ENCODE measurements at regions not wholly inside any gene's neighbourhood (a gene's known extent, or its start where the extent isn't known, plus 50 kb on each side); places are given as distances from the start of the nearest gene placed in this dataset.
A peak's percentile ranks its signal among the peaks of the same experiment; 100 is the strongest.

- Mint-ChIP-seq H3K4me1 (ENCODE audit: low read depth in 2 of 2) (peaks cover 50 to 55% of the 10 kb centered on the region in 2 donors), H3K27me3 (no peaks in the 10 kb centered on the region), H3K4me3 (no peak overlapping the region), H3K36me3 (peaks cover 14% of the 10 kb centered on the region), H3K27ac (peak overlapping the region in 1 of 2 donors; percentile 82), H3K9me3 (no peaks in the 10 kb centered on the region)
- DNase-seq (ENCODE audit: low spot score) (no peak), ATAC-seq (no peak)
Observed at GRCh38 chr7:131003634-131004033, 269.6 kb upstream of the KLF14 start.

GRCh38 chr7:131004371-131004770, 270.4 kb upstream of the KLF14 start:
- peaks cover 52 to 55% of the 10 kb centered on the region in 2 donors for H3K4me1 Mint-ChIP-seq (ENCODE audit: low read depth in 2 of 2)
- DNase-seq (ENCODE audit: low spot score): no peak
- peaks cover 14% of the 10 kb centered on the region for H3K36me3 Mint-ChIP-seq
- ATAC-seq: no peak
- H3K4me3 Mint-ChIP-seq: no peak overlapping the region
- no peaks in the 10 kb centered on the region for H3K27me3 Mint-ChIP-seq
- H3K9me3 Mint-ChIP-seq: no peaks in the 10 kb centered on the region
- H3K27ac Mint-ChIP-seq: peak overlapping the region; percentile 51 to 95

DNA sequence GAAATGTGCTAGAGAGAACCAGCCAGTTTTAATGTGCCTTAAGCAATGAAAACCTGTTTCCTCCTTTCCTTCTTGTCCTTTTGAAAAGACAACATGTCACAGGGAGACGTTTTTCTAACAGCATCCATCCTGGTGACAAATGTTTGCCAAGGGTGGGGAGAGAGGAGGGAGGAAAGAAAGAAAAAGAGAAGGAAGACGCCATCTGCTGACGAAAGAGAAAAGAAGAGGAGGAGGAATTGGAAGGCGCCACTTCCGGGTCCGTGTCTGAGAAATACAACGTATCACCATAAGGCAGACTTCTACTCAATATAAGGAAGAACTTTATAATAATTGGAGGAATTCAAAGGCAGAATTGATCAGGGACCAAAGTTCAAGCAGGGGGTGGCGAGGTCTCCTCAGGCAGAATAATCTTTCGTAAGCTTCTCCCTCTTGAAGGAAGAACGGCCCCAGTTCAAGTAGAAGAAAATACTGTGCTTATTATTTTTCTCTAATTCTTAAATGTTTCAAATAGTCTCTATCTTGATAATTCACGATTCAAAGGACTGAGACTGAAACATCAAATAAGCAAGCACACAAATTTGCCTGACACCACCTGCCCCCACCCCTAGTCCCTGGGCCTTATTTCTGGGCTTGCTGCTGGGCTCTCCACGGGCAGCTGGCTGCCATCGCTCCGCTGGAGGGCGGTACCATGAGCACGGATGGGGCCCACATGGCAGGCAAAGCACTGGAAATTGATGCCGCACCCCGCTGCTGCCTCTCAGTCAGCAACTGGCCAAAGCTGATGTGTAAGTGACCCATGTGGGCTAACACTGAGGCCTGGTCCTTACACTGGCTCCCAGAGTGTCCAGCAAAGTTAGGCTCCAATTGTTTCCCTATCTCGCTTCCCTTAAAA, 273.7 kb upstream of the KLF14 start:
- ATAC-seq (peak; percentile 39 to 62), DNase-seq (ENCODE audit: low spot score) (peak; percentile 73)
- peak overlapping the region; percentile 93 to 95 for H3K27ac Mint-ChIP-seq
- H3K27me3 Mint-ChIP-seq: no peaks in the 10 kb centered on the region
- H3K9me3 Mint-ChIP-seq: no peaks in the 10 kb centered on the region
- peaks cover 11% of the 10 kb centered on the region for H3K36me3 Mint-ChIP-seq
- peak overlapping the region; percentile 88 for H3K4me3 Mint-ChIP-seq
- peaks cover 80 to 87% of the 10 kb centered on the region in 2 donors for H3K4me1 Mint-ChIP-seq (ENCODE audit: low read depth in 2 of 2)

DNA sequence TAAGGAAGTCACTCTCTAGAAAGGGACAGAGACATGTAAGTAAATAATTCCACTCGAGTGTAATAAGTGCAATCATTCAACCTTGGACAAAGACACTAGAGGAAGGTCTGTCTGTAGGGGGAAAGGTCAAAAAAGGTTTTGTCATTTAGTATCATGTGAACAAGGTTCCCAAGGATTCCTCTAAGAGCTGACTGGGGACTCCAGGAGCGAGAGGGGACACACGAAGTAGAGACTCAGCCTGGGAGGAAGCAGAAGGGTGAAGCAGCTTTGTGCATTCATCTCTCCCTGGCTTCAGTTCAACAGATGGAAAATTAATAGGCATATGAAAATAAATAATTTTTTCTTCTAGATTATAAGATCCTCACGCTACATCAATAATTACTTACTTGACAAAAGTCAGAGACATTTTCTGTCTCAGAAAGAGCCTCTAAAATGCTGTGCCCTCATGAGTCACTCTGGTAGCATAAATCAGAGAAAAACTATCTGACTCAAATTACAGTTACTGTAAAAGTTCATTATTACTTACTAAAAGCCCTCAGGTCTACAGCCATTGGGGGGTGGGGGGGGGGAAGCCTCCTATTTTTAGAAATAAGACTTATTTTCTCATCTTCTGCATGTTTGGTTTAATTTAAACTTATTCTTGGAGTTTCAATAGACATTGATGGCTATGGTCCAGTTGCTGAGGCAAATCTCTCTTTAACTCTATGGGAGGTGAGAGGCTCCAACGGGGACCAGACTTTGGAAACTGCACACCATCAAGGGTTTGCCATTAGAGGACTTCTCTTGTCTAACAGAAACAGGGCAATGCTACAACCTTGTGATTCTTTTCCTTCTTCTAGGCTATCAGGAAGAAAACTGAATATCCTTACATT, 275.1 kb upstream of the KLF14 start:
- no peaks in the 10 kb centered on the region for H3K27me3 Mint-ChIP-seq
- no peaks in the 10 kb centered on the region for H3K9me3 Mint-ChIP-seq
- ATAC-seq (peak in 1 of 2 donors; percentile 47), DNase-seq (ENCODE audit: low spot score) (no peak)
- peak overlapping the region; percentile 93 to 95 for H3K27ac Mint-ChIP-seq
- peaks cover 84 to 95% of the 10 kb centered on the region in 2 donors for H3K4me1 Mint-ChIP-seq (ENCODE audit: low read depth in 2 of 2)
- peaks cover 6% of the 10 kb centered on the region for H3K36me3 Mint-ChIP-seq
- peak overlapping the region; percentile 88 for H3K4me3 Mint-ChIP-seq

GRCh38 chr7:131010029-131010716, 276.2 kb upstream of the KLF14 start:
- H3K36me3 Mint-ChIP-seq: peaks cover 5% of the 10 kb centered on the region
- H3K4me1 Mint-ChIP-seq (ENCODE audit: low read depth in 2 of 2): peaks cover 81 to 91% of the 10 kb centered on the region in 2 donors
- H3K27ac Mint-ChIP-seq: peak overlapping the region; percentile 93 to 95
- H3K9me3 Mint-ChIP-seq: no peaks in the 10 kb centered on the region
- no peaks in the 10 kb centered on the region for H3K27me3 Mint-ChIP-seq
- H3K4me3 Mint-ChIP-seq: peak overlapping the region; percentile 88
- peak in 1 of 2 donors; percentile 0 for ATAC-seq
- DNase-seq (ENCODE audit: low spot score): no peak

GRCh38 chr7:131010717-131011431, 276.9 kb upstream of the KLF14 start:
- Mint-ChIP-seq H3K36me3 (no peaks in the 10 kb centered on the region), H3K27ac (peak overlapping the region; percentile 93 to 95), H3K9me3 (no peaks in the 10 kb centered on the region), H3K4me1 (ENCODE audit: low read depth in 2 of 2) (peaks cover 74 to 84% of the 10 kb centered on the region in 2 donors), H3K4me3 (peak overlapping the region; percentile 88), H3K27me3 (no peaks in the 10 kb centered on the region)
- peak; percentile 77 to 85 for ATAC-seq
- no peak for DNase-seq (ENCODE audit: low spot score)

- peak overlapping the region; percentile 93 to 95 for H3K27ac Mint-ChIP-seq
- no peaks in the 10 kb centered on the region for H3K9me3 Mint-ChIP-seq
- DNase-seq (ENCODE audit: low spot score): no peak
- ATAC-seq: peak; percentile 53 to 66
- H3K27me3 Mint-ChIP-seq: no peaks in the 10 kb centered on the region
- H3K4me3 Mint-ChIP-seq: peak overlapping the region; percentile 88
- no peaks in the 10 kb centered on the region for H3K36me3 Mint-ChIP-seq
- H3K4me1 Mint-ChIP-seq (ENCODE audit: low read depth in 2 of 2): peaks cover 73 to 79% of the 10 kb centered on the region in 2 donors
Observed at GRCh38 chr7:131011432-131011742, 277.4 kb upstream of the KLF14 start.

DNA sequence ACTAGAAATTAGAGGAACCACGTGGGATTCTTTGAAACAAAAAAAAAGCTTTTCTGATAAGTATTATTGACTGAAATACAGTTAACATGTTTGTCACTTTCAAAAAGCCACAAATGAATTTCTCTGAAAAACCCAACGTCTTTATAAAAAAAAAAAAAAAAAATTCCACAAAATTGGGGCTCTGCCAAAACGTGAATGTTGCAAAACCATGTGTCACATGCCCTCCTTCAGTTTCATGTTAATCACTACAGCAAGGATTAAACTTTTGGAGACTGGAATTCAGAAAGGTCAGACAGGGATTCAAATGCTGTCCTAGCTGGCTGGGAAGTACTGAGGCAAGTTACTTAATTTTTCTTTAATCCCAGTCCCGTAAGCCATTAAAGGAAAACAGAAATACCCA, 278.0 kb upstream of the KLF14 start:
- Mint-ChIP-seq H3K36me3 (no peaks in the 10 kb centered on the region), H3K27me3 (no peaks in the 10 kb centered on the region), H3K4me3 (peak overlapping the region; percentile 88), H3K27ac (peak overlapping the region; percentile 93 to 95), H3K4me1 (ENCODE audit: low read depth in 2 of 2) (peaks cover 73 to 76% of the 10 kb centered on the region in 2 donors), H3K9me3 (no peaks in the 10 kb centered on the region)
- ATAC-seq (no peak), DNase-seq (ENCODE audit: low spot score) (no peak)

- Mint-ChIP-seq H3K27me3 (no peaks in the 10 kb centered on the region), H3K36me3 (no peaks in the 10 kb centered on the region), H3K4me1 (ENCODE audit: low read depth in 2 of 2) (peaks cover 69 to 74% of the 10 kb centered on the region in 2 donors), H3K4me3 (peak overlapping the region; percentile 88), H3K9me3 (no peaks in the 10 kb centered on the region), H3K27ac (peak overlapping the region; percentile 93 to 95)
- DNase-seq (ENCODE audit: low spot score) (no peak), ATAC-seq (peak in 1 of 2 donors; percentile 11)
Observed at GRCh38 chr7:131012477-131013031, 278.5 kb upstream of the KLF14 start.

DNA sequence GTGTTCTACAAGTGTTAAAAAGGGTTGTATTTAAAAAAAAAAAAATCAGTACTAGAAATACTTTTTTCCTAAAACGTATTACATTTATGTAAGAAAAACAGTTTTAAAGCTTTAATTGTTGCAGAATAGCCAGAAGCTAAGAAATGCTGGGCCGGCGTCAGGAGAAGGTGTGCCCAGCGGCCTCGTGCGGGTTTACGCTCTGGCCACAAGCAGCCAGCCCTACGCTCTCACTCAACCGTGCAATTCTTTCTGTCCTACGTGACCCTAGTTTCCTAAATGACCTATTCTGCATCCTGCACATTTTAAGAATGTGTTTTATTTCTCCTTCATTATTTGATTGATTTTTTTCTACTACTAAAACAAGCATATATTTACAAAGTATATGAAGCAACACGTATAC, 279.7 kb upstream of the KLF14 start:
- peak overlapping the region; percentile 93 to 95 for H3K27ac Mint-ChIP-seq
- H3K4me1 Mint-ChIP-seq (ENCODE audit: low read depth in 2 of 2): peaks cover 72 to 74% of the 10 kb centered on the region in 2 donors
- H3K27me3 Mint-ChIP-seq: no peaks in the 10 kb centered on the region
- DNase-seq (ENCODE audit: low spot score): no peak
- peaks cover 7% of the 10 kb centered on the region for H3K9me3 Mint-ChIP-seq
- peak overlapping the region; percentile 88 for H3K4me3 Mint-ChIP-seq
- ATAC-seq: no peak
- H3K36me3 Mint-ChIP-seq: no peaks in the 10 kb centered on the region

- Mint-ChIP-seq H3K27me3 (no peaks in the 10 kb centered on the region), H3K36me3 (no peaks in the 10 kb centered on the region), H3K9me3 (peaks cover 7% of the 10 kb centered on the region), H3K4me3 (no peak overlapping the region), H3K4me1 (ENCODE audit: low read depth in 2 of 2) (peaks cover 68 to 74% of the 10 kb centered on the region in 2 donors), H3K27ac (peak overlapping the region; percentile 93 to 95)
- DNase-seq (ENCODE audit: low spot score) (no peak), ATAC-seq (no peak)
Observed at GRCh38 chr7:131014906-131015656, 281.1 kb upstream of the KLF14 start.

DNA sequence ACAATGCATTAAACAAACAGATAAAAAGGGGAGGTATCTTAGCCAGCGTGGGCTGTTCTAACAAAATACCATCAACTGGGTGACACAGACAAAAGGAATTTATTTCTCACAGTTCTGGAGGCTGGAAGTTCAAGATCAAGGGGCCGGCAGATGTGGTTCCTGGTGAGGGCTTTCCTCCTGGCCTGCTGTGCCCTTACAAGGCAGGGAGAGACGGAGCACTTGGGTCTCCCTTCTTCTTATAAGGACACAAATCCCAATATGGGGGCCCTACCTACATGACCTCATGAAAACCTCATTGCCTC, 281.6 kb upstream of the KLF14 start:
- peaks cover 67 to 73% of the 10 kb centered on the region in 2 donors for H3K4me1 Mint-ChIP-seq (ENCODE audit: low read depth in 2 of 2)
- peaks cover 7% of the 10 kb centered on the region for H3K9me3 Mint-ChIP-seq
- peak overlapping the region; percentile 61 to 93 for H3K27ac Mint-ChIP-seq

More for the DNA sequence above, 281.6 kb upstream of the KLF14 start:
- Mint-ChIP-seq H3K4me3 (no peak overlapping the region), H3K36me3 (no peaks in the 10 kb centered on the region), H3K27me3 (no peaks in the 10 kb centered on the region)
- ATAC-seq (no peak), DNase-seq (ENCODE audit: low spot score) (no peak)
